ENCODE measurements at regions not wholly inside any gene's neighbourhood (a gene's known extent, or its start where the extent isn't known, plus 50 kb on each side); places are given as distances from the start of the nearest gene placed in this dataset.

- Histone ChIP-seq H3K27ac (ENCODE audit: low read depth in 2 of 2, low read length in 1 of 2) (no peak overlapping the region), H3K4me3 (ENCODE audit: low read depth in 1 of 2, low read length in 2 of 2) (no peak overlapping the region), H3K27me3 (ENCODE audit: control insufficient read depth in 1 of 2, insufficient read depth in 2 of 2, low read length in 2 of 2) (no peaks in the 10 kb centered on the region), H3K36me3 (ENCODE audit: control insufficient read depth in 2 of 2, insufficient read depth in 2 of 2, low read length in 1 of 2) (no peaks in the 10 kb centered on the region), H3K4me1 (ENCODE audit: control insufficient read depth in 2 of 2, insufficient read depth in 2 of 2, low read length in 1 of 2) (no peaks in the 10 kb centered on the region), H3K9me3 (ENCODE audit: control insufficient read depth in 2 of 2, insufficient read depth in 1 of 2, low read depth in 1 of 2, low read length in 1 of 2) (no peaks in the 10 kb centered on the region)
- WGBS, 2 donors, result 81 to 83% methylated on average over 4 of the region's 4 CpGs
Observed at GRCh38 chr2:181366675-181367175, 90.5 kb upstream of the ITGA4 start.

GRCh38 chr2:181367411-181367810 is 89.8 kb upstream of the ITGA4 start:
- Histone ChIP-seq H3K36me3 (ENCODE audit: control insufficient read depth in 2 of 2, insufficient read depth in 2 of 2, low read length in 1 of 2) (no peaks in the 10 kb centered on the region), H3K4me1 (ENCODE audit: control insufficient read depth in 2 of 2, insufficient read depth in 2 of 2, low read length in 1 of 2) (no peaks in the 10 kb centered on the region), H3K4me3 (ENCODE audit: low read depth in 1 of 2, low read length in 2 of 2) (no peak overlapping the region), H3K27ac (ENCODE audit: low read depth in 2 of 2, low read length in 1 of 2) (no peak overlapping the region), H3K27me3 (ENCODE audit: control insufficient read depth in 1 of 2, insufficient read depth in 2 of 2, low read length in 2 of 2) (no peaks in the 10 kb centered on the region), H3K9me3 (ENCODE audit: control insufficient read depth in 2 of 2, insufficient read depth in 1 of 2, low read depth in 1 of 2, low read length in 1 of 2) (no peaks in the 10 kb centered on the region)
- 74 to 84% methylated on average over 3 of the region's 3 CpGs for WGBS, 2 donors

GRCh38 chr2:181367906-181368435 is 89.2 kb upstream of the ITGA4 start:
- Histone ChIP-seq H3K4me3 (ENCODE audit: low read depth in 1 of 2, low read length in 2 of 2) (no peak overlapping the region), H3K27ac (ENCODE audit: low read depth in 2 of 2, low read length in 1 of 2) (no peak overlapping the region), H3K36me3 (ENCODE audit: control insufficient read depth in 2 of 2, insufficient read depth in 2 of 2, low read length in 1 of 2) (no peaks in the 10 kb centered on the region), H3K27me3 (ENCODE audit: control insufficient read depth in 1 of 2, insufficient read depth in 2 of 2, low read length in 2 of 2) (no peaks in the 10 kb centered on the region), H3K4me1 (ENCODE audit: control insufficient read depth in 2 of 2, insufficient read depth in 2 of 2, low read length in 1 of 2) (no peaks in the 10 kb centered on the region), H3K9me3 (ENCODE audit: control insufficient read depth in 2 of 2, insufficient read depth in 1 of 2, low read depth in 1 of 2, low read length in 1 of 2) (no peaks in the 10 kb centered on the region)
- 83 to 85% methylated on average over 2 of the region's 2 CpGs for WGBS, 2 donors

- Histone ChIP-seq H3K36me3 (ENCODE audit: control insufficient read depth in 2 of 2, insufficient read depth in 2 of 2, low read length in 1 of 2) (no peaks in the 10 kb centered on the region), H3K27ac (ENCODE audit: low read depth in 2 of 2, low read length in 1 of 2) (no peak overlapping the region), H3K4me3 (ENCODE audit: low read depth in 1 of 2, low read length in 2 of 2) (no peak overlapping the region), H3K9me3 (ENCODE audit: control insufficient read depth in 2 of 2, insufficient read depth in 1 of 2, low read depth in 1 of 2, low read length in 1 of 2) (no peaks in the 10 kb centered on the region), H3K4me1 (ENCODE audit: control insufficient read depth in 2 of 2, insufficient read depth in 2 of 2, low read length in 1 of 2) (no peaks in the 10 kb centered on the region), H3K27me3 (ENCODE audit: control insufficient read depth in 1 of 2, insufficient read depth in 2 of 2, low read length in 2 of 2) (no peaks in the 10 kb centered on the region)
- WGBS, 2 donors, result 74 to 94% methylated on average over 3 of the region's 3 CpGs
Observed at GRCh38 chr2:181370126-181370525, 87.1 kb upstream of the ITGA4 start.

- Histone ChIP-seq H3K27me3 (ENCODE audit: control insufficient read depth in 1 of 2, insufficient read depth in 2 of 2, low read length in 2 of 2) (no peaks in the 10 kb centered on the region), H3K4me1 (ENCODE audit: control insufficient read depth in 2 of 2, insufficient read depth in 2 of 2, low read length in 1 of 2) (no peaks in the 10 kb centered on the region), H3K27ac (ENCODE audit: low read depth in 2 of 2, low read length in 1 of 2) (no peak overlapping the region), H3K36me3 (ENCODE audit: control insufficient read depth in 2 of 2, insufficient read depth in 2 of 2, low read length in 1 of 2) (no peaks in the 10 kb centered on the region), H3K4me3 (ENCODE audit: low read depth in 1 of 2, low read length in 2 of 2) (no peak overlapping the region), H3K9me3 (ENCODE audit: control insufficient read depth in 2 of 2, insufficient read depth in 1 of 2, low read depth in 1 of 2, low read length in 1 of 2) (no peaks in the 10 kb centered on the region)
- WGBS, 2 donors, result 78 to 89% methylated on average over 2 of the region's 2 CpGs
Observed at GRCh38 chr2:181371195-181371594, 86.0 kb upstream of the ITGA4 start.

- Histone ChIP-seq H3K36me3 (ENCODE audit: control insufficient read depth in 2 of 2, insufficient read depth in 2 of 2, low read length in 1 of 2) (no peaks in the 10 kb centered on the region), H3K9me3 (ENCODE audit: control insufficient read depth in 2 of 2, insufficient read depth in 1 of 2, low read depth in 1 of 2, low read length in 1 of 2) (peaks cover 0 to 2% of the 10 kb centered on the region in 2 donors), H3K27me3 (ENCODE audit: control insufficient read depth in 1 of 2, insufficient read depth in 2 of 2, low read length in 2 of 2) (no peaks in the 10 kb centered on the region), H3K27ac (ENCODE audit: low read depth in 2 of 2, low read length in 1 of 2) (no peak overlapping the region), H3K4me1 (ENCODE audit: control insufficient read depth in 2 of 2, insufficient read depth in 2 of 2, low read length in 1 of 2) (no peaks in the 10 kb centered on the region), H3K4me3 (ENCODE audit: low read depth in 1 of 2, low read length in 2 of 2) (no peak overlapping the region)
- 14 to 15% methylated on average over 2 of the region's 2 CpGs for WGBS, 2 donors
Observed at GRCh38 chr2:181371782-181372645, 85.2 kb upstream of the ITGA4 start.

GRCh38 chr2:181372646-181373040 is 84.5 kb upstream of the ITGA4 start:
- WGBS, 2 donors, result 78 to 85% methylated on average over 3 of the region's 3 CpGs
- peaks cover 0 to 2% of the 10 kb centered on the region in 2 donors for H3K9me3 ChIP-seq (ENCODE audit: control insufficient read depth in 2 of 2, insufficient read depth in 1 of 2, low read depth in 1 of 2, low read length in 1 of 2)
- no peaks in the 10 kb centered on the region for H3K4me1 ChIP-seq (ENCODE audit: control insufficient read depth in 2 of 2, insufficient read depth in 2 of 2, low read length in 1 of 2)
- H3K27me3 ChIP-seq (ENCODE audit: control insufficient read depth in 1 of 2, insufficient read depth in 2 of 2, low read length in 2 of 2), result no peaks in the 10 kb centered on the region
- no peak overlapping the region for H3K27ac ChIP-seq (ENCODE audit: low read depth in 2 of 2, low read length in 1 of 2)
- H3K36me3 ChIP-seq (ENCODE audit: control insufficient read depth in 2 of 2, insufficient read depth in 2 of 2, low read length in 1 of 2), result no peaks in the 10 kb centered on the region
- H3K4me3 ChIP-seq (ENCODE audit: low read depth in 1 of 2, low read length in 2 of 2), result no peak overlapping the region

- no peak overlapping the region for H3K27ac ChIP-seq (ENCODE audit: low read depth in 2 of 2, low read length in 1 of 2)
- no peaks in the 10 kb centered on the region for H3K27me3 ChIP-seq (ENCODE audit: control insufficient read depth in 1 of 2, insufficient read depth in 2 of 2, low read length in 2 of 2)
- no peaks in the 10 kb centered on the region for H3K4me1 ChIP-seq (ENCODE audit: control insufficient read depth in 2 of 2, insufficient read depth in 2 of 2, low read length in 1 of 2)
- WGBS, 2 donors, result 62 to 63% methylated on average over 8 of the region's 8 CpGs
- H3K36me3 ChIP-seq (ENCODE audit: control insufficient read depth in 2 of 2, insufficient read depth in 2 of 2, low read length in 1 of 2), result no peaks in the 10 kb centered on the region
- peaks cover 0 to 2% of the 10 kb centered on the region in 2 donors for H3K9me3 ChIP-seq (ENCODE audit: control insufficient read depth in 2 of 2, insufficient read depth in 1 of 2, low read depth in 1 of 2, low read length in 1 of 2)
- no peak overlapping the region for H3K4me3 ChIP-seq (ENCODE audit: low read depth in 1 of 2, low read length in 2 of 2)
Observed at GRCh38 chr2:181374781-181375675, 82.2 kb upstream of the ITGA4 start.

- H3K4me1 ChIP-seq (ENCODE audit: control insufficient read depth in 2 of 2, insufficient read depth in 2 of 2, low read length in 1 of 2), result no peaks in the 10 kb centered on the region
- no peak overlapping the region for H3K27ac ChIP-seq (ENCODE audit: low read depth in 2 of 2, low read length in 1 of 2)
- H3K36me3 ChIP-seq (ENCODE audit: control insufficient read depth in 2 of 2, insufficient read depth in 2 of 2, low read length in 1 of 2), result no peaks in the 10 kb centered on the region
- H3K9me3 ChIP-seq (ENCODE audit: control insufficient read depth in 2 of 2, insufficient read depth in 1 of 2, low read depth in 1 of 2, low read length in 1 of 2), result peaks cover 0 to 2% of the 10 kb centered on the region in 2 donors
- no peak overlapping the region for H3K4me3 ChIP-seq (ENCODE audit: low read depth in 1 of 2, low read length in 2 of 2)
- 82 to 86% methylated on average over 6 of the region's 6 CpGs for WGBS, 2 donors
- no peaks in the 10 kb centered on the region for H3K27me3 ChIP-seq (ENCODE audit: control insufficient read depth in 1 of 2, insufficient read depth in 2 of 2, low read length in 2 of 2)
Observed at GRCh38 chr2:181376442-181376841, 80.7 kb upstream of the ITGA4 start.

Data from esophagus (tissue), 2 donors.